IMR-90 (cell line): ENCODE measurements at regions not wholly inside any gene's neighbourhood (a gene's known extent, or its start where the extent isn't known, plus 50 kb on each side); places are given as distances from the start of the nearest gene placed in this dataset.

Experiments used
- ATAC-seq: fragments of 200-7000 bp; cut with Tn5 transposase; 2 replicates; pipeline ENCODE4 v1.9.1; 2020; ENCODE audit warnings: low read depth, mild to moderate bottlenecking, moderate library complexity
- BruUV-seq: library from RNA; stranded (reverse); fragments of 400-500 nt; replicated peaks from 2 replicates; lab custom pipeline; 2021; lab: Mats Ljungman, UMichigan
- CTCF ChIA-PET: fragments of 300-600 bp; formaldehyde crosslinking; extraction: SDS; loops from one replicate; lab custom pipeline; 2021; ENCODE audit warnings: antibody characterized with exemption; lab: Yijun Ruan, JAX
- POLR2A ChIA-PET: fragments of 300-600 bp; sonication (Branson Sonifier 250); formaldehyde crosslinking; loops from one replicate; lab custom pipeline; 2022; ENCODE audit warnings: antibody characterized with exemption; ENCODE audit not compliant: unreplicated experiment; lab: Charles Lee
- DNase-seq: peaks from one replicate; pipeline ENCODE4 v3.0.0; 2013
- H2AFZ ChIP-seq: replicated peaks from 2 replicates; pipeline ENCODE3; 2013; ENCODE audit warnings: low read length, mild to moderate bottlenecking; ENCODE audit not compliant: poor library complexity
- H2AK5ac ChIP-seq: 2 replicates; pipeline ENCODE4 v1.6.1; 2013; ENCODE audit warnings: low read depth, low read length, inconsistent platforms
- H2AK9ac ChIP-seq: replicated peaks from 2 replicates; pipeline ENCODE3; 2013; ENCODE audit warnings: mild to moderate bottlenecking, low read depth, low read length, moderate library complexity; ENCODE audit not compliant: poor library complexity
- H2BK120ac ChIP-seq: 2 replicates; pipeline ENCODE4 v1.6.1; 2013; ENCODE audit warnings: low read depth, low read length, inconsistent platforms
- H2BK15ac ChIP-seq: 3 replicates; pipeline ENCODE4 v1.6.1; 2013; ENCODE audit warnings: low read depth, low read length, inconsistent platforms
- H2BK20ac ChIP-seq: 2 replicates; pipeline ENCODE4 v1.6.1; 2013; ENCODE audit warnings: low read depth, mild to moderate bottlenecking, inconsistent platforms, low read length, moderate library complexity
- H2BK5ac ChIP-seq: 2 replicates; pipeline ENCODE4 v1.6.1; 2013; ENCODE audit warnings: mild to moderate bottlenecking, low read depth, low read length, inconsistent platforms; ENCODE audit not compliant: poor library complexity, severe bottlenecking
- H3K14ac ChIP-seq: replicated peaks from 2 replicates; pipeline ENCODE4 v1.6.1; 2013; ENCODE audit warnings: low read depth, low read length, inconsistent platforms
- H3K18ac ChIP-seq: 2 replicates; pipeline ENCODE4 v1.6.1; 2013; ENCODE audit warnings: low read depth, low read length, control low read depth
- H3K23ac ChIP-seq: 2 replicates; pipeline ENCODE4 v1.6.1; 2013; ENCODE audit warnings: low read depth, low read length, inconsistent platforms
- H3K27ac ChIP-seq: 2 replicates; pipeline ENCODE4 v1.5.1; 2013; ENCODE audit warnings: mild to moderate bottlenecking, control low read depth, low read length; ENCODE audit not compliant: insufficient read depth
- H3K27me3 ChIP-seq: 2 replicates; pipeline ENCODE4 v1.6.1; 2013; ENCODE audit warnings: low read length; ENCODE audit not compliant: control insufficient read depth, insufficient read depth
- H3K36me3 ChIP-seq: 2 replicates; pipeline ENCODE4 v1.6.1; 2013; ENCODE audit warnings: low read length, mixed read lengths; ENCODE audit not compliant: control insufficient read depth, insufficient read depth
- H3K4ac ChIP-seq: 2 replicates; pipeline ENCODE4 v1.6.1; 2013; ENCODE audit warnings: low read depth, low read length, inconsistent platforms
- H3K4me1 ChIP-seq: 2 replicates; pipeline ENCODE4 v1.6.1; 2013; ENCODE audit warnings: low read length, mixed read lengths; ENCODE audit not compliant: control insufficient read depth, insufficient read depth
- H3K4me2 ChIP-seq: 2 replicates; pipeline ENCODE4 v1.6.1; 2013; ENCODE audit warnings: low read depth, mild to moderate bottlenecking, control low read depth, low read length, moderate library complexity
- H3K4me3 ChIP-seq: 2 replicates; pipeline ENCODE4 v1.5.1; 2013; ENCODE audit warnings: low read depth, mild to moderate bottlenecking, control low read depth, low read length, moderate library complexity; ENCODE audit not compliant: insufficient read depth
- H3K56ac ChIP-seq: 2 replicates; pipeline ENCODE4 v1.6.1; 2013; ENCODE audit warnings: low read length, inconsistent platforms; ENCODE audit not compliant: insufficient read depth; ENCODE audit errors: extremely low read depth
- H3K79me1 ChIP-seq, 2 experiments: 2 replicates each; pipeline ENCODE4 v1.6.1; 2013; ENCODE audit warnings: low read length in 2 of 2, inconsistent platforms in 1 of 2, low read depth in 1 of 2
- H3K9ac ChIP-seq: 2 replicates; pipeline ENCODE4 v1.6.1; 2013; ENCODE audit warnings: low read depth, low read length, control low read depth
- H3K9me1 ChIP-seq: 2 replicates; pipeline ENCODE4 v1.6.1; 2013; ENCODE audit warnings: low read length, inconsistent platforms; ENCODE audit not compliant: insufficient read depth
- H3K9me3 ChIP-seq: 2 replicates; pipeline ENCODE4 v1.6.1; 2013; ENCODE audit warnings: low read length; ENCODE audit not compliant: control insufficient read depth, insufficient read depth
- H4K20me1 ChIP-seq: 2 replicates; pipeline ENCODE4 v1.6.1; 2013; ENCODE audit warnings: low read length, inconsistent platforms; ENCODE audit not compliant: insufficient read depth
- H4K5ac ChIP-seq: 2 replicates; pipeline ENCODE4 v1.6.1; 2013; ENCODE audit warnings: mild to moderate bottlenecking, low read depth, low read length, control low read depth
- H4K8ac ChIP-seq, 2 experiments: 2 replicates each; pipeline ENCODE4 v1.6.1; 2013; ENCODE audit warnings: low read depth in 2 of 2, low read length in 2 of 2, control low read depth in 1 of 2, inconsistent platforms in 1 of 2
- H4K91ac ChIP-seq: 2 replicates; pipeline ENCODE4 v1.6.1; 2013; ENCODE audit warnings: low read depth, low read length, inconsistent platforms; ENCODE audit not compliant: insufficient read depth
- BHLHE40 ChIP-seq: fragments of 150-350 bp; IDR thresholded peaks from 2 replicates; pipeline ENCODE4 v1.6.1; 2016; ENCODE audit warnings: mild to moderate bottlenecking, low read depth, low read length
- CEBPB ChIP-seq: IDR thresholded peaks from 2 replicates; pipeline ENCODE4 v1.6.1; 2012; ENCODE audit warnings: low read depth, low read length, improper control_type of control experiment
- CHD1 ChIP-seq: IDR thresholded peaks from 2 replicates; pipeline ENCODE4 v1.6.1; 2012; ENCODE audit warnings: low read depth, low read length, improper control_type of control experiment
- CTCF ChIP-seq: conservative IDR thresholded peaks from 2 replicates; pipeline ENCODE4 v1.5.1; 2012; ENCODE audit warnings: mild to moderate bottlenecking, low read depth, low read length, improper control_type of control experiment
- ELK1 ChIP-seq: fragments of 150-350 bp; IDR thresholded peaks from 2 replicates; pipeline ENCODE4 v1.6.1; 2016; ENCODE audit warnings: low read depth, mild to moderate bottlenecking, low read length, moderate library complexity, borderline replicate concordance
- FOS ChIP-seq: fragments of 150-350 bp; IDR thresholded peaks from 2 replicates; pipeline ENCODE4 v1.6.1; 2016; ENCODE audit warnings: low read depth, low read length
- MAFK ChIP-seq: IDR thresholded peaks from 2 replicates; pipeline ENCODE4 v1.6.1; 2012; ENCODE audit warnings: low read depth, low read length, improper control_type of control experiment
- MAZ ChIP-seq: IDR thresholded peaks from 2 replicates; pipeline ENCODE4 v1.6.1; 2012; ENCODE audit warnings: low read depth, mild to moderate bottlenecking, low read length, improper control_type of control experiment, moderate library complexity, borderline replicate concordance
- MXI1 ChIP-seq: IDR thresholded peaks from 2 replicates; pipeline ENCODE4 v1.6.1; 2012; ENCODE audit warnings: low read depth, mild to moderate bottlenecking, low read length, moderate library complexity, borderline replicate concordance
- NFE2L2 ChIP-seq: fragments of 150-350 bp; IDR thresholded peaks from 2 replicates; pipeline ENCODE4 v1.6.1; 2016; ENCODE audit warnings: low read depth, mild to moderate bottlenecking, low read length
- POLR2A ChIP-seq: IDR thresholded peaks from 2 replicates; pipeline ENCODE4 v1.6.1; 2012; ENCODE audit warnings: mild to moderate bottlenecking, low read depth, low read length
- RAD21 ChIP-seq: IDR thresholded peaks from 2 replicates; pipeline ENCODE4 v1.6.1; 2012; ENCODE audit warnings: low read length, improper control_type of control experiment
- RCOR1 ChIP-seq: IDR thresholded peaks from 2 replicates; pipeline ENCODE4 v1.6.1; 2012; ENCODE audit warnings: mild to moderate bottlenecking, low read length, improper control_type of control experiment; ENCODE audit not compliant: insufficient replicate concordance
- RFX5 ChIP-seq: IDR thresholded peaks from 2 replicates; pipeline ENCODE4 v1.8.0; 2012; ENCODE audit warnings: low read depth, mild to moderate bottlenecking, low read length, moderate library complexity
- SMC3 ChIP-seq: fragments of 150-350 bp; IDR thresholded peaks from 2 replicates; pipeline ENCODE4 v1.6.1; 2016; ENCODE audit warnings: low read depth, mild to moderate bottlenecking, antibody characterized with exemption, low read length, moderate library complexity
- USF2 ChIP-seq: fragments of 150-350 bp; IDR thresholded peaks from 2 replicates; pipeline ENCODE4 v1.6.1; 2017; ENCODE audit warnings: mild to moderate bottlenecking, antibody characterized with exemption, low read length, low read depth
- WGBS, 2 experiments: methylation state at CpG; one replicate each; pipeline versions ENCODE4 v1.1.5 to v1.1.7; 2013; ENCODE audit warnings: missing lambda C conversion rate in 2 of 2; ENCODE audit not compliant: insufficient read length in 1 of 2; ENCODE audit errors: extremely low coverage in 2 of 2; 5-methylcytosine and 5-hydroxymethylcytosine counted together
- dilution Hi-C: fragments of 300-500 bp; cut with HindIII; formaldehyde crosslinking; loops from one replicate; pipeline ENCODE4 v1.14.3; 2018; ENCODE audit warnings: low sequenced_read_pairs; ENCODE audit not compliant: unreplicated experiment
- in situ Hi-C: fragments of 300-500 bp; cut with MboI; formaldehyde crosslinking; loops from 3 replicates; pipeline ENCODE4 v1.14.3; 2019; ENCODE audit warnings: low sequenced_read_pairs, inconsistent platforms, mixed read lengths
- intact Hi-C: fragments of 100-400 bp; cut with micrococcal nuclease; formaldehyde crosslinking; loops from 2 replicates; pipeline ENCODE4 v1.10.0; 2022

GRCh38 chr1:219072329-219072728 lies 101.3 kb upstream of the LYPLAL1 start:
- no TSS peak for BruUV-seq
- Histone ChIP-seq H2AK5ac (no peak overlapping the region), H3K14ac (no peak overlapping the region), H3K4me2 (no peak overlapping the region), H2BK5ac (no peak overlapping the region), H3K23ac (no peak overlapping the region), H2BK120ac (no peak overlapping the region), H2AK9ac (no peak overlapping the region), H3K36me3 (no peaks in the 10 kb centered on the region), H4K8ac (no peak overlapping the region), H4K5ac (no peak overlapping the region), H3K79me1 (no peaks in the 10 kb centered on the region), H4K20me1 (no peaks in the 10 kb centered on the region), H3K9ac (no peak overlapping the region), H3K4ac (no peak overlapping the region), H3K9me1 (peaks cover 1% of the 10 kb centered on the region; the same call in 1 of the 2 replicates), H2BK20ac (no peak overlapping the region), H3K56ac (no peak overlapping the region), H3K18ac (no peak overlapping the region), H3K27ac (no peak overlapping the region), H3K4me3 (no peak overlapping the region), H3K4me1 (no peaks in the 10 kb centered on the region), H2AFZ (no peak overlapping the region), H2BK15ac (no peak overlapping the region), H4K91ac (no peak overlapping the region), H3K9me3 (no peaks in the 10 kb centered on the region; the same call in none of the 2 replicates), H3K27me3 (no peaks in the 10 kb centered on the region)
- ATAC-seq (no peak), DNase-seq (no peak)
- ChIA-PET POLR2A (no interaction called here), CTCF (no interaction called here)
- no CpG with 5 or more reads among the region's 5 CpGs for WGBS, 2 experiments
- dilution Hi-C loops: no loop called here
- no peak for TF ChIP-seq CEBPB
- TF ChIP-seq CHD1: no peak
- TF ChIP-seq MAZ: no peak
- TF ChIP-seq SMC3: no peak
- TF ChIP-seq FOS: no peak
- no peak for TF ChIP-seq RCOR1
- TF ChIP-seq MXI1: no peak
- no peak for TF ChIP-seq USF2
- TF ChIP-seq NFE2L2: no peak
- TF ChIP-seq RAD21: no peak
- TF ChIP-seq RFX5: no peak
- TF ChIP-seq ELK1: no peak
- no peak for TF ChIP-seq CTCF
- no peak for TF ChIP-seq POLR2A
- TF ChIP-seq BHLHE40: no peak
- no peak for TF ChIP-seq MAFK
- intact Hi-C loops: no loop called here
- in situ Hi-C loops: no loop called here
